HCT116 (cell line): ENCODE measurements at regions not wholly inside any gene's neighbourhood (a gene's known extent, or its start where the extent isn't known, plus 50 kb on each side); places are given as distances from the start of the nearest gene placed in this dataset.

Experiments used
- EZH2 ChIP-seq: fragments of 200-600 bp; sonication (generic); IDR thresholded peaks from 2 replicates; pipeline ENCODE4 v1.6.1; 2017; ENCODE audit warnings: antibody characterized with exemption, mixed run types
- MAX ChIP-seq: IDR thresholded peaks from 2 replicates; pipeline ENCODE4 v1.6.1; 2012
- POLR2AphosphoS5 ChIP-seq: IDR thresholded peaks from 2 replicates; pipeline ENCODE4 v1.6.1; 2011; ENCODE audit warnings: mild to moderate bottlenecking, low read depth, low read length, moderate library complexity
- ZNF274 ChIP-seq: fragments of 200-500 bp; sonication (Bioruptor generic); IDR thresholded peaks from 2 replicates; pipeline ENCODE4 v1.6.1; 2014; ENCODE audit warnings: mild to moderate bottlenecking, low read depth, low read length, inconsistent platforms
- TF ChIP-seq, protein P1 (sequence below), 3 experiments: fragments of 200-600 bp in 1 of 3; sonication (generic) in 1 of 3; IDR thresholded peaks in 2 of 3; conservative IDR thresholded peaks in 1 of 3; 2 replicates each; pipeline ENCODE4 v1.5.1; 2012 to 2017; ENCODE audit warnings: low read depth in 2 of 3, low read length in 2 of 3, antibody characterized with exemption in 1 of 3, borderline replicate concordance in 1 of 3, control low read depth in 1 of 3, mild to moderate bottlenecking in 1 of 3, mixed read lengths in 1 of 3, mixed run types in 1 of 3, moderate library complexity in 1 of 3; ENCODE audit not compliant: insufficient read depth in 1 of 3

DNA sequence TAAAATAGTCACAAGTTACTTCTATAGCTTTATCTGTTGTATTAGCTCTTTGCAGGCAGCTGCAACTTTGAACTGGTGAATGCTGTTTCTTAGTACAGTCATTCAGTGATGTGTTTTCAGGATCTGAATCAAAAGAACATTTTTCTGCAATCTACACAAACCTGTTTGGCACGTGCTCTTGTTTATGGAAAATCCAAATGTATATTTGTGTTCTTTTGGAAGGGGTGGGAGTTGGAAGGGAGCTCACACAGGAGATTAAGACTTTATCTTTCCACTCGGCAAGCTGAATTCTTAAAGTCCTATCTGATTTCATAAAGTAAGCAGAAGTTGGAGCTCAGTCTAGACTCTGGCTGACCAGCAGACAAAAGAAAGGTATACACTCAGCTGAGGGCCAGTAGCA, 300.2 kb downstream of the MAP2K6 start:
- TF ChIP-seq, protein P1, sequence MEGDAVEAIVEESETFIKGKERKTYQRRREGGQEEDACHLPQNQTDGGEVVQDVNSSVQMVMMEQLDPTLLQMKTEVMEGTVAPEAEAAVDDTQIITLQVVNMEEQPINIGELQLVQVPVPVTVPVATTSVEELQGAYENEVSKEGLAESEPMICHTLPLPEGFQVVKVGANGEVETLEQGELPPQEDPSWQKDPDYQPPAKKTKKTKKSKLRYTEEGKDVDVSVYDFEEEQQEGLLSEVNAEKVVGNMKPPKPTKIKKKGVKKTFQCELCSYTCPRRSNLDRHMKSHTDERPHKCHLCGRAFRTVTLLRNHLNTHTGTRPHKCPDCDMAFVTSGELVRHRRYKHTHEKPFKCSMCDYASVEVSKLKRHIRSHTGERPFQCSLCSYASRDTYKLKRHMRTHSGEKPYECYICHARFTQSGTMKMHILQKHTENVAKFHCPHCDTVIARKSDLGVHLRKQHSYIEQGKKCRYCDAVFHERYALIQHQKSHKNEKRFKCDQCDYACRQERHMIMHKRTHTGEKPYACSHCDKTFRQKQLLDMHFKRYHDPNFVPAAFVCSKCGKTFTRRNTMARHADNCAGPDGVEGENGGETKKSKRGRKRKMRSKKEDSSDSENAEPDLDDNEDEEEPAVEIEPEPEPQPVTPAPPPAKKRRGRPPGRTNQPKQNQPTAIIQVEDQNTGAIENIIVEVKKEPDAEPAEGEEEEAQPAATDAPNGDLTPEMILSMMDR (IDR thresholded peaks at IDR 0.05 in 2 of 3, conservative IDR thresholded peaks at IDR 0.05 in 1 of 3; ENCODE audit: borderline replicate concordance in 1 of 3, insufficient read depth in 1 of 3, low read depth in 2 of 3, low read length in 2 of 3) = no peak
- no peak for TF ChIP-seq ZNF274
- no peak for TF ChIP-seq EZH2
- no peak for TF ChIP-seq MAX
- no peak for TF ChIP-seq POLR2AphosphoS5
